ENCODE measurements at regions not wholly inside any gene's neighbourhood (a gene's known extent, or its start where the extent isn't known, plus 50 kb on each side); places are given as distances from the start of the nearest gene placed in this dataset.

GRCh38 chr14:34043627-34044372, 92.9 kb upstream of the EGLN3 start (continued):
- TF ChIP-seq DMTF1 (CRISPR knock-in tag; IDR thresholded peaks at IDR 0.05) (peak; percentile 86; the same call in 1 of the 2 replicates), ARNT (IDR thresholded peaks at IDR 0.05) (no peak), KLF11 (CRISPR knock-in tag; IDR thresholded peaks at IDR 0.05) (peak; percentile 98), FOXC1 (CRISPR knock-in tag; IDR thresholded peaks at IDR 0.05; ENCODE audit: borderline replicate concordance) (peak; percentile 92; the same call in 1 of the 2 replicates), ZNF446 (CRISPR knock-in tag; IDR thresholded peaks at IDR 0.05) (no peak), ZBTB40 (IDR thresholded peaks at IDR 0.05) (no peak), ZBTB40 (CRISPR knock-in tag; IDR thresholded peaks at IDR 0.05) (peak; percentile 96), ZNF605 (CRISPR knock-in tag; IDR thresholded peaks at IDR 0.05) (peak; percentile 100), ZNF768 (CRISPR knock-in tag; IDR thresholded peaks at IDR 0.05) (no peak), ZNF460 (CRISPR knock-in tag; IDR thresholded peaks at IDR 0.05; ENCODE audit: borderline replicate concordance) (0 out of 2 replicates have a peak, but pooled peaks have one; percentile 34), WIZ (CRISPR knock-in tag; IDR thresholded peaks at IDR 0.05) (peak; percentile 87), FOXM1 (CRISPR knock-in tag; IDR thresholded peaks at IDR 0.05) (no peak), ATF7 (IDR thresholded peaks at IDR 0.05) (no peak), ATF7 (CRISPR knock-in tag; IDR thresholded peaks at IDR 0.05) (peak; percentile 94), RARG (CRISPR knock-in tag; IDR thresholded peaks at IDR 0.05; ENCODE audit: low read depth) (0 out of 2 replicates have a peak, but pooled peaks have one; percentile 97)
- TF ChIP-seq, protein P1, sequence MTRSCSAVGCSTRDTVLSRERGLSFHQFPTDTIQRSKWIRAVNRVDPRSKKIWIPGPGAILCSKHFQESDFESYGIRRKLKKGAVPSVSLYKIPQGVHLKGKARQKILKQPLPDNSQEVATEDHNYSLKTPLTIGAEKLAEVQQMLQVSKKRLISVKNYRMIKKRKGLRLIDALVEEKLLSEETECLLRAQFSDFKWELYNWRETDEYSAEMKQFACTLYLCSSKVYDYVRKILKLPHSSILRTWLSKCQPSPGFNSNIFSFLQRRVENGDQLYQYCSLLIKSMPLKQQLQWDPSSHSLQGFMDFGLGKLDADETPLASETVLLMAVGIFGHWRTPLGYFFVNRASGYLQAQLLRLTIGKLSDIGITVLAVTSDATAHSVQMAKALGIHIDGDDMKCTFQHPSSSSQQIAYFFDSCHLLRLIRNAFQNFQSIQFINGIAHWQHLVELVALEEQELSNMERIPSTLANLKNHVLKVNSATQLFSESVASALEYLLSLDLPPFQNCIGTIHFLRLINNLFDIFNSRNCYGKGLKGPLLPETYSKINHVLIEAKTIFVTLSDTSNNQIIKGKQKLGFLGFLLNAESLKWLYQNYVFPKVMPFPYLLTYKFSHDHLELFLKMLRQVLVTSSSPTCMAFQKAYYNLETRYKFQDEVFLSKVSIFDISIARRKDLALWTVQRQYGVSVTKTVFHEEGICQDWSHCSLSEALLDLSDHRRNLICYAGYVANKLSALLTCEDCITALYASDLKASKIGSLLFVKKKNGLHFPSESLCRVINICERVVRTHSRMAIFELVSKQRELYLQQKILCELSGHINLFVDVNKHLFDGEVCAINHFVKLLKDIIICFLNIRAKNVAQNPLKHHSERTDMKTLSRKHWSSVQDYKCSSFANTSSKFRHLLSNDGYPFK (CRISPR knock-in tag; IDR thresholded peaks at IDR 0.05; ENCODE audit: borderline replicate concordance), result peak; percentile 94

Measured in HepG2 (cell line).